ENCODE measurements at regions not wholly inside any gene's neighbourhood (a gene's known extent, or its start where the extent isn't known, plus 50 kb on each side); places are given as distances from the start of the nearest gene placed in this dataset.

DNA sequence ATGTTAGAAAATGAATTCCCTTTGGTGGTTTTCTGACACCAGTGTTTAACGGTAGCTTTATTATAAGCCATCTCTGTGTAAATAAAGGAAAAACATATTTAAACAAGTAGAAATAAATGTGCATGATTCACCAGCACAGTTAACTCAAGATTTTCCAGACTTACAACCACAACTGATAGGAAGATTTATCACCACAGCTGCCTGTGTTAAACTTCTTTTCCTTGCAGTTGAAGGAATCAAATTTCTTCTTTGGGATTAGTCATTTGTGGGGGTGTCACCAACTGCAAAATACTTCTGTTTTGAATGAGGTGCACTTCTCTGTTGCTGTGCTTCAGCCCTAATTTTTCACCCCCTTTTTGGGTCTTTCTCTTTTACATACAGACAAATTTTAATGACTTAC, 128.1 kb upstream of the STK26 start:
- no peak for TF ChIP-seq ARNTL (CRISPR knock-in tag; IDR thresholded peaks at IDR 0.05; ENCODE audit: borderline replicate concordance, low read depth)
- TF ChIP-seq POU6F1 (CRISPR knock-in tag; IDR thresholded peaks at IDR 0.05; ENCODE audit: borderline replicate concordance, low read depth), result no peak
- TF ChIP-seq TOX (CRISPR knock-in tag; IDR thresholded peaks at IDR 0.05; ENCODE audit: borderline replicate concordance), result no peak
- no peak for TF ChIP-seq TSHZ2 (CRISPR knock-in tag; IDR thresholded peaks at IDR 0.05)
- no peak for TF ChIP-seq ESRRG (CRISPR knock-in tag; IDR thresholded peaks at IDR 0.05)
- TF ChIP-seq OSR1 (CRISPR knock-in tag; IDR thresholded peaks at IDR 0.05), result no peak
- TF ChIP-seq CSRNP3 (CRISPR knock-in tag; IDR thresholded peaks at IDR 0.05), result no peak
- no peak for TF ChIP-seq ZFP3 (CRISPR knock-in tag; IDR thresholded peaks at IDR 0.05)
- no peak for TF ChIP-seq CREB5 (CRISPR knock-in tag; IDR thresholded peaks at IDR 0.05; ENCODE audit: low read depth)
- TF ChIP-seq PPARA (CRISPR knock-in tag; IDR thresholded peaks at IDR 0.05; ENCODE audit: borderline replicate concordance), result no peak
- TF ChIP-seq ZNF70 (CRISPR knock-in tag; IDR thresholded peaks at IDR 0.05), result no peak
- TF ChIP-seq GLIS3 (CRISPR knock-in tag; IDR thresholded peaks at IDR 0.05), result no peak
- no peak for TF ChIP-seq ISL1 (CRISPR knock-in tag; IDR thresholded peaks at IDR 0.05)
- TF ChIP-seq ZNF8 (CRISPR knock-in tag; IDR thresholded peaks at IDR 0.05), result no peak
- no peak for TF ChIP-seq ZFP30 (CRISPR knock-in tag; IDR thresholded peaks at IDR 0.05)
- TF ChIP-seq TCF4 (CRISPR knock-in tag; IDR thresholded peaks at IDR 0.05; ENCODE audit: borderline replicate concordance), result no peak
- no peak for TF ChIP-seq BACH2 (CRISPR knock-in tag; IDR thresholded peaks at IDR 0.05; ENCODE audit: borderline replicate concordance)
- ATAC-seq, result no peak

GRCh38 chrX:131895807-131896206, 127.3 kb upstream of the STK26 start:
- TF ChIP-seq ZC3H10 (CRISPR knock-in tag; IDR thresholded peaks at IDR 0.05) (no peak), TCF4 (CRISPR knock-in tag; IDR thresholded peaks at IDR 0.05; ENCODE audit: borderline replicate concordance) (no peak)
- ATAC-seq, result no peak

DNA sequence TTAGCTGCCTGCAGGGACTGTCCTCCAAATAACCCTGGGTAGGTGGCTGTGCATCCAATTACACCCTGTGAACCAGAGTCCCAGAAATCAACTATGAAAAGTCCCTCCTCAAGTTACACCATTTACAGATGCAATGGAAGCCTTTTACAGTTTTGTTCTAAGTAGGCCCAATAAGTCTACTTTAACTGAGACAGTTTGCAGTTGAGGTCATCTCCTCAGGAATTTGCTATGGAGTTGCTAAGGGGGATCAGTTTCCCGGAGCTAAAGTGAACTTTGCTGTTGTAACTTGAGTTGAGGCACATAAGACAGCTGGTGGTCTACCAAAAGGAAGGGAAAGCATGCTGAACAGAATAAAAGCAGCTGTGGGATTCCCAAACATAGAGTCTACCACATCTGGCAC, 121.6 kb upstream of the STK26 start:
- no peak for ATAC-seq
- TF ChIP-seq ZNF8 (CRISPR knock-in tag; IDR thresholded peaks at IDR 0.05) (no peak), ZNF70 (CRISPR knock-in tag; IDR thresholded peaks at IDR 0.05) (no peak), POU6F1 (CRISPR knock-in tag; IDR thresholded peaks at IDR 0.05; ENCODE audit: borderline replicate concordance, low read depth) (no peak), PPARA (CRISPR knock-in tag; IDR thresholded peaks at IDR 0.05; ENCODE audit: borderline replicate concordance) (no peak), CREB5 (CRISPR knock-in tag; IDR thresholded peaks at IDR 0.05; ENCODE audit: low read depth) (no peak), TCF4 (CRISPR knock-in tag; IDR thresholded peaks at IDR 0.05; ENCODE audit: borderline replicate concordance) (no peak)

All from SK-N-SH treated with all-trans-retinoic acid at 6 μM for 48 hours (cell line).